Right forelimb (tissue), 1 donor: ENCODE measurements at regions not wholly inside any gene's neighbourhood (a gene's known extent, or its start where the extent isn't known, plus 50 kb on each side); places are given as distances from the start of the nearest gene placed in this dataset.

Source experiments
- DNase-seq: peaks from one replicate; pipeline ENCODE4 v3.0.0-alpha.2; 2018

DNA sequence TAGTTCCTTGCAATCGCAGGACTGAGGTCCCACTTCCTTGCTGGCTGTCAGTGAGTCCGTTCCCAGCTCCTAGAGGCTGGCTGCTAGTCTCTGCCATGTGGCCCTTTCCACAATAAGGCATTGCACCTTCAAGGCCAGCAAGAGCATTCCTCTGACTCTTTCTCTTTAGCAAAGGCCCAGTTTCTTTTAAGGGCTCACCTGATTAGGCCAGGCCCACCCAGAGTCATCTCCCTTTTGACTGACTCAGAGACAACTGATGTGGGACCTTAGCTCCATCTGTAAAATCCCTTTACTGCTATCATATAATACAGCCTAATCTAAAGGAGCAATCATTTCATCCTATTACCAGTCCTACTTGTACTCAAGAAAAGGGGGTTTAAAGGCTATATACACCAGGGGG, 278.2 kb downstream of the SLC4A3 start:
- no peak for DNase-seq

- DNase-seq, result peak; percentile 59
These were observed 278.9 kb downstream of the SLC4A3 start for GRCh38 chr2:219906114-219907010.

GRCh38 chr2:219907011-219907365, 279.6 kb downstream of the SLC4A3 start:
- DNase-seq, result peak; percentile 79

DNA sequence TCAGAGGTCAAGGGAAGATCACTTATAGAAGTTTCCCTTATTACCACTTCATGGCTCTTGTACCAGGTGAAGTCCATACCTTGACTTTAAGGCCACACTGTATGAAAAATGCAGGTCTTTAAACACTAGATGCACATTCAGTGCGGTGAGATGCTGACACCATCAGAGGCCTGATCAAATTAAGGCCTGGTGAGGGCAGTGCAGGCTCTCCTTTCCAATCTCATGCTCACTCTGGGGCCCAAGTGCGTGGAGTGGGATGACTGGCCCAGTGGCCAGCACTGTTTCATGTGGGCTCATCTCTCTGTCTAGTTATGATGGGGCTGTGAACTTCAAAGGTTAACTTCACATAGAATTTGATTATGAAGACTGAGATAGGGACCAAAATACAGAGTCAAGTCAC, 281.1 kb downstream of the SLC4A3 start:
- no peak for DNase-seq

DNA sequence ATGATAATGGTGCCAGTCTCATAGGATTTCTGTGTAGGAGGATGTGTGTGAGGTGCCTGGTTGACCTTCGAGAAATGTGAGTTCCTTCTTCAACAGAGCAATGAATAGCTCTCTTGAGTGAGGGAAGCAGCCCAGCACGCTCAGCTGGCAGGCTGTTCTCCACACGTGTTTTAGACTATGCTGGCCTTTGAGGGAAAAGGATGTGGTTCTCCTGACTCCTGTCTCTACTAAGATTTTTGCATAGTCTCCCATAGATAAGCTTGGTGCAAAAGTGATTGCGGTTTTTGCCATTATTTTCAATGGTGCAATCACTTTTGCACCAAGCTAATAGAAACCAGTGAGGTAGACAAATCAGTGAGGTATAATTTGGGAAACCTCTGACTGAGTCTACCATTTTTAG, 284.1 kb downstream of the SLC4A3 start:
- DNase-seq, result no peak

- DNase-seq, result peak; percentile 86
These were observed 285.1 kb downstream of the SLC4A3 start for GRCh38 chr2:219912491-219912921.

- no peak for DNase-seq
These were observed 287.1 kb downstream of the SLC4A3 start for GRCh38 chr2:219914577-219914976.

- DNase-seq, result no peak
These were observed 288.9 kb downstream of the SLC4A3 start for GRCh38 chr2:219916281-219916680.

DNA sequence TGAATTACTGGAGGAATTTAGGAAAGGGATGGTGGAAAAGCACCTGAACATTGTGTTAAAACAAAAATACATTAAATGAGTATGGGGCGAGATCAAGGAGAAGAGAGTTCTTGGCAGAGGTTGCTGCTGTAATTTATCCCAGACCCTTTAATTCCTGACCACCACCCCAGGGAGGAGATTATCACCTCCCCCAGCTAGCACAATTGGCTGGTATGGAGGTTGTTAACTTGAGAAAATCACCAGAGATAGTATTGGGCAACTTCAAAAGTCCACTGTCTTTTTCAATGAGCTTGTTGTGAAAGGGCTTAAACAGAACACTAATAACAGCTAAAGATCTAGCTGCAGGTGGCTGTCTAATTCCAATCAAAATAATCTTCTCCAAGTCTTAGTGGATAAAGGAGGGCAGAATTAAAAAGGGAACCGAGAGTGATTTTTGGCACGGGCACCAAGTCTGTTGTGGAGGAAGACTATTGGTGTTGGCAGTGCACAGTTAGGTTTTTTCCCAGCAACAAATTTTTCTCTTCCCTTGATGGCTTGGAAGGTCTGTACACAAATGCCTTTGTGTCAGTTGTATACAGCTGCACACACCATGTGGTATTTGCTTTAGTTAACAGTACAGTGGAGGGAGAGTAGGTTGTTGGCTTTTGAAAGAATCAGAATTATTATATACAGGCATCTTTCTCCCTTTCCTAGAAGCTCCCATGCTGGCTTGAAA, 289.5 kb downstream of the SLC4A3 start:
- no peak for DNase-seq

GRCh38 chr2:219918254-219918653, 290.8 kb downstream of the SLC4A3 start:
- DNase-seq, result no peak

- no peak for DNase-seq
These were observed 291.5 kb downstream of the SLC4A3 start for GRCh38 chr2:219918944-219919343.

GRCh38 chr2:219919506-219919905, 292.1 kb downstream of the SLC4A3 start:
- peak; percentile 30 for DNase-seq

GRCh38 chr2:219929835-219930234, 302.4 kb downstream of the SLC4A3 start:
- no peak for DNase-seq

DNA sequence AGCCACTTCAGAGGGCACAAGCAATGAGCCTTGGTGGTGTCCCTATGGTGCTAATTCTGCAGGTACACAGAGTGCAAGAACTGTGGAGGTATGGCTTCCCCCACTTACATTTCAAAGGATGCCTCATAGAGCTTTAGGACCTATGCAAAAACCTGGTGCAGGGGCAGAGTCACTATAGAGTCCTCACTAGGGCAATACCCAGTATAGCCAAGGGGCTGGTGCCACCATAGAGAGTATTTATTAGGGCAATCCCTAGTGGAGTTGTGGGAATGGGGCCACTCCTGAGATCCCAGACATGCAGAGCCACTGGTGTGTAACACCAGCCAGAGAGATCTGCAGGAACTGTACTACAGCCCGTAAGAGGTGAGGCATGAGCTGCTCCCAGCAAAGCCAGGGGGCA, 312.2 kb downstream of the SLC4A3 start:
- DNase-seq, result no peak

DNA sequence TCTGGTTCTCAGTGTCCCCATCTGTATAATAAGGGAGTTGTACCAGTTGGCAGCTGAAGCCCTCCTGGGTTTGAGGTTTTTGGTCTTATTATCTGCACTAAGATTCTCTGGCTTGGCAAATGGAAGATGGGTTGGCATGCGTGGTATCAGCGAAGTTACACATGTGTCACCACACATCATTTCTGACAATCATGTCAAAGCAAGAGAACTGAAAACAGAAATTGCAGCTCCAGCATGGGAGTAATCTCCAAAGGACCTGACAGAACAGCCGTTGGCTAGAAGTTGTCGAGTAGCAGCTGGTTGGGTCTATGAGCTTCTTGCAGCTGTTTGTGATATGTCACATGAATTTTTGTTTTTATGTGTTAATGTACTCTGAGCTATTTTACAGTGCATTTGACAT, 317.4 kb downstream of the SLC4A3 start:
- DNase-seq, result no peak

GRCh38 chr2:219946021-219946420, 318.6 kb downstream of the SLC4A3 start:
- DNase-seq, result no peak

- no peak for DNase-seq
These were observed 319.1 kb downstream of the SLC4A3 start for GRCh38 chr2:219946529-219946928.

DNA sequence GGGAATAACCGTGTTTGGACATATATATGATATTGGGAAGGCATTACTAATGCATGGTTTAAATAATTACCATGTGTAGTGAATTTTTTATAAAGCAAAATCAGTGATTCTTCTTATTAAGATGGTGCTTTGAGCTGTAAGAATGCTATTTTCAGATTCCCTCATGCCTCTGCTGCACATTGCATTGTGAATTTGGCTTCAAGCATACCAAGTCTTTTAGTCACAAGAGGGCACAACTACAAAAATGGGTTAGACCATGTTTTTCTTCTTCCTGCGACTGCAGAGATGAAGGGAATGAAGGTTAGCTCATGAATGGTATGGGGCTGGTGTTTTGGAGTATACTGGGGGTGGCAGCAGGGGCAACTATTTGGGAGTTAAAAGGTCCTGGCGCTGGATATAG, 320.1 kb downstream of the SLC4A3 start:
- DNase-seq, result no peak

DNA sequence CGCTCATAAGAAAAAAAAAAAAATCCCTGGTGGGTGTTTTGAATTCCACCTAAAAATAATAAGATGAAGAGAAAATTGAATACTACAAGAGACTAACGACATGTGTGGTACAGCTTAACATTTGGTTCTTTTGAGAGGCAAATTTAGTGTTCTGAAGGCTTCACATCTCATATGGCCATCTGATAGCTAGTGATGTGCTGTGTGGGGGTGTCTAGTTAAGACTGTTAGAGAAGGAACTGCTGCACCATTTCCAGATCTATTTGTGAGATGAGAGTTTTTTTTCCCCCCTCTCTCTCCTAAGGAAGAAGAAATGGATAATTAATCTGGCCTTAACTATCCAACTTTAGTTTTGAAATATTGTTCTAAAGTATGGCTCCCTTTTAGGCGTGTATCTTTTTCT, 321.6 kb downstream of the SLC4A3 start:
- DNase-seq, result no peak

DNA sequence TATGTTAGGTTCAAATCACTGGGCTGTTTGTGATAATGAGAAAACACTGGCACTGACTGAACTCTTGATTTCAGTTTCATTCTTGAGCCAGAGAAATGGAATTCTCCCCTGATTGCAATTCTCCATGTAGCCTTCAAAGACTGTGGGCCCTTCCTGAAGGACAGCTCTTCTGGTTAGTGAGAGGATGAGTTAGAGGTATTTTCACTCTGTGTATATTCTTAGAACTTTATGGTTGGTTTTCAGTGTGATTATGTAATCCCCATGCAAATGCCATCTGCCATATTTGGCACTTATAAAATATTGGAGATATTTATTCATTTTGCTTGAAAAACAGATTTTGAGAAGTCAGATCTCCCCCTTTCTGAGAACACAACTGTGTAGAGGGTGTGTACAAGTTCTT, 323.7 kb downstream of the SLC4A3 start:
- DNase-seq, result no peak

DNA sequence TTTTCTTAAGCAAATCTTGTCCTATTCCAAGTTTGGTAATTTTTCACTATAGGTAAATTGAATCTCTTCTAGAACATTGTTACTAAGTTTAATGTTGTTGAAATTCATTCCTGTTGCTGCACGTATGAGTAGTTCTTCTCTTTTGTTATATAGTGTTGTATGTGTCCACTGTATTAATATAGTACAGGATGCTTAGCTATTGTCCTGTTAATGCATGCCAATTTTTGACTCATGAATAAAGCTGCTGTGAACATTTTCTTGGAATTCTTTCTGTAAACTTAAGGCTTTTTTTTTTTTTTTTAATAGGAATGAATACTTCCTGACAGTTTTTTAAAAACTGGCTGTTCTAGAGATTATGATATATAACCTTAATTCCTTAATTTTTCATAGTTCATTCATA, 326.9 kb downstream of the SLC4A3 start:
- DNase-seq, result no peak

DNA sequence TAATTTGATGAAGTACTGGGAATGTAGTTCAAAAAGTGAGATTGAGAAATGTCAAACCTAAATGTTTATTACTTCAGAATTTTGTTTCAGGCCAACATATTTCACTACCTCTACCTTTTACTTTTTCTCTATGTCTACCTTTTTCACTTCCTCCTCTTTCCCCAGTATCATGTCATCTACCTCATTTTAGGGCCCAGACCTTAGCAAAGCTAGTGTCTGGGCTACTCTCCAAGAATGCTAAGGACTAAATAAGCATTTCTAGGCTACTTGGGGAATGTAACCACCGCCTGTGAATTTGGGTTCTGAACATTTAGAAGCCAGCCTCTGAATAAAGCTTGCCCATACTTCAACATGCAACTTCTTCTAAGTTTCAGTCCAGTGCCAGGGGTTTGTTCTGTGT, 330.4 kb downstream of the SLC4A3 start:
- no peak for DNase-seq

DNA sequence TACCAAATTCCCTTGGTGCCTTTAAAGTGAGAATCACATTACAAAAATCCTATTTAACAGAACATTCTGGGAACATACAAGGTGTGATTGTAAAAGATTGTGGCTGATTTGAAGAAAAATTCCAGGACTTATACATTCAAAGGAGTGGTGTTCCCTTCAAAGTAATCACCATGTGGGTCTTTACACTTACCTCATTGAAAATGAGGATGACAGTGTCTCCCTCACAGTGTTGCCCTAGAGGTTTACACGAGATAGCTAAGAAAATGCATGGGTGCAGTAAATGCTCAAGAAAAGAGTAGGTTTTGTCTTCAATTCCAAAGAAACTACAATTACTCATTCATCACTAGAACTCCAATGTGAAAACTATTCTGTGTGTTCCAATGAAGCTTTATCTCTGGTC, 331.5 kb downstream of the SLC4A3 start:
- DNase-seq, result no peak

DNA sequence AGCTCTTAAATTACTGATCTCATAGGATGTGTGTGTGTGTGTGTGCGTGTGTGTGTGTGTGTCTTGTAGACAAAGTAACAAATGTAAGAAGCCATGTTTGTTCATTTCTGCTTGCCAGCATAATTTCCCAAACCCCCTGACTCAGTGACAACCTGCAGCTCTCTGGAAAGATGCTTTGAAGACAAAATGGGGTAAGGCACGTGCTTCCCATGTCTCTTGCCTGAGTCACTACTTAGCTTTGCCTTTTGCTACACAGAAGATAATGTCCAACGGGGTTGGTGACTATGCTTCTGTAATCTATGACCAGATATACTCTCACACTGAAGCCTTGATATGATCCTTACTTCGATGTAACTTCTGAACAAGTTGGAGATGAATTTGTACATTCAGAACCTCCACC, 332.0 kb downstream of the SLC4A3 start:
- no peak for DNase-seq
